CD4-positive, alpha-beta T cell treated with Interleukin-6 for 4 hours (primary cell): ENCODE measurements at regions not wholly inside any gene's neighbourhood (a gene's known extent, or its start where the extent isn't known, plus 50 kb on each side); places are given as distances from the start of the nearest gene placed in this dataset.
"Not testable (repeated sequence)": the region's sequence is repeated elsewhere in the genome, so short reads cannot be mapped to it uniquely, and the experiment has no call there.

Experiments used
- DNase-seq: peaks from one replicate; pipeline ENCODE4 v3.0.0-alpha.2; 2020; ENCODE audit warnings: mixed read lengths

GRCh38 chr4:57993944-57994343 lies 883.8 kb upstream of the IGFBP7 start:
- no peak for DNase-seq

GRCh38 chr4:57989430-57989829 lies 879.2 kb upstream of the IGFBP7 start:
- DNase-seq, result no peak

- DNase-seq, result no peak
Observed at GRCh38 chr4:57985161-57985560, 875.0 kb upstream of the IGFBP7 start.

- DNase-seq, result no peak
Observed at GRCh38 chr4:57981123-57981522, 870.9 kb upstream of the IGFBP7 start.

GRCh38 chr4:57974821-57975220 lies 864.6 kb upstream of the IGFBP7 start:
- DNase-seq, result no peak

GRCh38 chr4:57973819-57974218 lies 863.6 kb upstream of the IGFBP7 start:
- no peak for DNase-seq

GRCh38 chr4:57971261-57971660 lies 861.1 kb upstream of the IGFBP7 start:
- DNase-seq, result no peak

- no peak for DNase-seq
Observed at GRCh38 chr4:57966987-57967760, 857.0 kb upstream of the IGFBP7 start.

GRCh38 chr4:57965431-57965830 lies 855.2 kb upstream of the IGFBP7 start:
- DNase-seq, result not testable (repeated sequence)

GRCh38 chr4:57945298-57945697 lies 835.1 kb upstream of the IGFBP7 start:
- DNase-seq, result no peak

- DNase-seq, result no peak
Observed at GRCh38 chr4:57943682-57944081, 833.5 kb upstream of the IGFBP7 start.

- DNase-seq, result not testable (repeated sequence)
Observed at GRCh38 chr4:57937326-57937725, 827.1 kb upstream of the IGFBP7 start.

- no peak for DNase-seq
Observed at GRCh38 chr4:57926311-57926710, 816.1 kb upstream of the IGFBP7 start.

- DNase-seq, result no peak
Observed at GRCh38 chr4:57924951-57925350, 814.8 kb upstream of the IGFBP7 start.

- DNase-seq, result no peak
Observed at GRCh38 chr4:57916479-57916878, 806.3 kb upstream of the IGFBP7 start.

- no peak for DNase-seq
Observed at GRCh38 chr4:57911203-57911602, 801.0 kb upstream of the IGFBP7 start.

GRCh38 chr4:57910151-57910550 lies 800.0 kb upstream of the IGFBP7 start:
- no peak for DNase-seq

GRCh38 chr4:57905965-57906364 lies 795.8 kb upstream of the IGFBP7 start:
- DNase-seq, result no peak

GRCh38 chr4:57877047-57877458 lies 766.9 kb upstream of the IGFBP7 start:
- DNase-seq, result no peak

- DNase-seq, result no peak
Observed at GRCh38 chr4:57875829-57876392, 765.7 kb upstream of the IGFBP7 start.

GRCh38 chr4:57866468-57867171 lies 756.4 kb upstream of the IGFBP7 start:
- DNase-seq, result no peak

GRCh38 chr4:57865264-57865663 lies 755.1 kb upstream of the IGFBP7 start:
- DNase-seq, result no peak

GRCh38 chr4:57854748-57855147 lies 744.6 kb upstream of the IGFBP7 start:
- no peak for DNase-seq

- no peak for DNase-seq
Observed at GRCh38 chr4:57850141-57850540, 740.0 kb upstream of the IGFBP7 start.
